ES-I3 (cell line): ENCODE measurements at regions not wholly inside any gene's neighbourhood (a gene's known extent, or its start where the extent isn't known, plus 50 kb on each side); places are given as distances from the start of the nearest gene placed in this dataset.

ENCODE experiments used
- H3K36me3 ChIP-seq: 2 replicates; pipeline ENCODE4 v1.6.1; 2013; ENCODE audit warnings: mild to moderate bottlenecking, low read length, control low read depth, moderate library complexity; ENCODE audit not compliant: insufficient read depth
- H3K4me1 ChIP-seq: 2 replicates; pipeline ENCODE4 v1.6.1; 2013; ENCODE audit warnings: mild to moderate bottlenecking, control low read depth, low read length; ENCODE audit not compliant: insufficient read depth
- H3K9ac ChIP-seq: 2 replicates; pipeline ENCODE4 v1.6.1; 2013; ENCODE audit warnings: low read depth, mild to moderate bottlenecking, low read length, moderate library complexity
- H3K9me3 ChIP-seq: 2 replicates; pipeline ENCODE4 v1.6.1; 2013; ENCODE audit warnings: mild to moderate bottlenecking, low read length, moderate library complexity; ENCODE audit not compliant: control insufficient read depth, insufficient read depth

GRCh38 chr13:34064456-34065205, 246.7 kb downstream of the RFC3 start:
- no peak overlapping the region for H3K9ac ChIP-seq
- H3K36me3 ChIP-seq, result no peaks in the 10 kb centered on the region
- no peaks in the 10 kb centered on the region for H3K9me3 ChIP-seq
- H3K4me1 ChIP-seq, result no peaks in the 10 kb centered on the region

DNA sequence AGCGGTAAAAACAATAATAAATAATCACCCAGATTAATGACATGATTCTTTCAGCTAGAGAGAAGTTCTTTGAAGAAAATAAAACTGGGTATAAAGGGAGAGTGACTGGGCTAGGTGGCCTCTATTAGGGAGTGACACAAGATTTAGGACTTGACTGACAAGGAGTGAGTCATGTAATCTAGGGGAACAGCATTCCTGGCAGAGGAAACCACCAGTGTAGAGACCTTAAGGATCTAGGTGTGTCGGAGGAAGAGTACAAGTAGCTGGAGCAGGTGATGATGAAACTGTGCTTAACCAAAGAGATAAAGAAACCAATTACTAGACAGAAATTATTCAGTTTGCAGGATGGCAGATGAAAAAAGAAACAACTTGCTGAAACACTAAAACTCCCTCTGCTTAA, 248.0 kb downstream of the RFC3 start:
- Histone ChIP-seq H3K9me3 (no peaks in the 10 kb centered on the region), H3K36me3 (no peaks in the 10 kb centered on the region), H3K9ac (no peak overlapping the region), H3K4me1 (no peaks in the 10 kb centered on the region)

DNA sequence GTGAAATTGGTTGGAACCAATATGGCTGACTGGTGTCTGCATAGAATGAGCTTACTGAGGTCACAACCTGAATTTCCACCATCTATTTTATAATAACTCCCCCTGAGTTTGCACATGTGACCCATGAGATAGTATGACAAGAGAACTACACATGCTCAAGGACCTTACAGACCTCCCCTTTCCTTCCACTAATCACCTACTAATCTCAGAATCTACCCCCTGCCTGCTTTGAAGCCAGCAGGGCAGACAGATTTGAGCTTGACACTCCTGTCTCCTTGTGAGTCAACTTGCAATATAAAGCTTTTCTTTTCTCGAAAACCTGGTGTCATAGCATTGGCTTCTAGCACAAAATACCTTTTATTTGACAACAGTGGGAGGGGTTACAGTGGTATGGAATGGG, 248.4 kb downstream of the RFC3 start:
- H3K9me3 ChIP-seq, result no peaks in the 10 kb centered on the region
- H3K9ac ChIP-seq, result no peak overlapping the region
- no peaks in the 10 kb centered on the region for H3K36me3 ChIP-seq
- no peaks in the 10 kb centered on the region for H3K4me1 ChIP-seq

DNA sequence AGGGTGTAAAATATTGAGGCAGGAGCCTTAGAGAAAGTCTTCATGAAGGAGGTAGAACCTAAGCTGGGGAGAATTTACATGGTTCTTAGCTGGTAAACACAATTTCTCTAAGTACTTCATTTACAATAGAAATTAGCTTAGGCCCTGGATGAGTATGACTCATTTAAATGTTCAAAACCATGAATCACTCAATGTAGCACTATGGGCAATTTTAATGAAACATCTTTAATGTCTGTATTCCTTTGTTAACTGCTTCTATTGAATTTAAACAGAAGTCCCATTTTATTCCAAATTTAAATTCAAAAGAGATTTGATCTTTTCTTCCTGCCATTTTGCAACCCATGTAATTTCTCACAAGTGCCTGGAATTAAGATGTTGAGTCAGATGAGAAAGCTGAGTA, 252.1 kb downstream of the RFC3 start:
- Histone ChIP-seq H3K4me1 (no peaks in the 10 kb centered on the region), H3K9me3 (no peaks in the 10 kb centered on the region), H3K36me3 (no peaks in the 10 kb centered on the region), H3K9ac (no peak overlapping the region)

DNA sequence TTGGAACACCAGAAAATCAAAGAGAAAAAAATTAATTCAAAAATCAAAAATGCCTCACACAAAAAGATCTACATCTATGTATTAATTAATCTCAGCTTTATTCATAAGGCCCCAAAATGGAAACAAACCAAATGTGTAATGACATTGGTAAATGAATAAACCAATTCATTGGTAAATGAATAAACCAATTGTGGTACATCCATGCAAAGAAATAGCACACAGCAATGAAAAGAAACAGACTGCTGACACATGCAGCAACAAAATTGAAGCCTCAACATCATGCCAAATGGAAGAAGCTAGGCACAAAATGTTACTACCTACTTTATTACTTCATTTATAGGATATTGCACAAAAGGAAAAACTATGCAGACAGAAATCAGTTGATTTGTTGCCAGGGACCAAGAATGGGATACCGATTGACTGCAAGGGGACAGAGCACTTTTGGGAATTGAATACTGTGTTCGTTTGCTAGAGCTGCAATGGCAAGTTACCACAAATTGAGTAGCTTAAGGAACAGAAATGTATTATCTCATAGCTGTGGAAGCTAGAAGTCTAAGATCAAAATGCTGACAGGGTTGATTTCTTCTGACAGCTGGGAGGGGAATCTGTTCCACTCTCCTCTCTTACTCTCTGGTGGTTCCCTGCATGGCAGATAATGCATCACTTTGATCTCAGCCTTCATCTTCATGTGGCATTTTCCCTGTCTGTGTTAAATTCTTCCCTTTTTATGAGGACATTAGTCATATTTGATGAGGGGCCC, 252.8 kb downstream of the RFC3 start:
- Histone ChIP-seq H3K36me3 (no peaks in the 10 kb centered on the region), H3K9ac (no peak overlapping the region), H3K4me1 (no peaks in the 10 kb centered on the region), H3K9me3 (no peaks in the 10 kb centered on the region)

DNA sequence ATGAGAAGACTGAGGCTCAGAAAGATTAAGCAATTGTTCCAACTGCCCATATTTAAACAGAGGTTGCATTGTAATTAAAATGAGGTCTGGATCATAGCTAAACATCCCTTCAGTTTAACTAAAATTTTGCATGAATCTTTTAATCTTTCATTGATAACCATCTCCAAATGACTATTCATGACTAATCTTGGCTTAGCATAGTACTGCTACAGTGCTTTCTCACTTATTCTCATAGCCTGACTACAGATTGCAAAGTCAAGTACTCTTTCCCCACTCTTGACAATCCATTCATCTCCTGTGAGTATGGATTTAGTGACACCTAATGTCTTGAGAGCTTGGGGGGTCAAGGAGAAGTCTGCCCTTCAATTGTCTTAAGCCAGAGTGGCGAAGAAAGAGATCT, 258.4 kb downstream of the RFC3 start:
- Histone ChIP-seq H3K9ac (no peak overlapping the region), H3K9me3 (no peaks in the 10 kb centered on the region), H3K36me3 (no peaks in the 10 kb centered on the region), H3K4me1 (no peaks in the 10 kb centered on the region)

DNA sequence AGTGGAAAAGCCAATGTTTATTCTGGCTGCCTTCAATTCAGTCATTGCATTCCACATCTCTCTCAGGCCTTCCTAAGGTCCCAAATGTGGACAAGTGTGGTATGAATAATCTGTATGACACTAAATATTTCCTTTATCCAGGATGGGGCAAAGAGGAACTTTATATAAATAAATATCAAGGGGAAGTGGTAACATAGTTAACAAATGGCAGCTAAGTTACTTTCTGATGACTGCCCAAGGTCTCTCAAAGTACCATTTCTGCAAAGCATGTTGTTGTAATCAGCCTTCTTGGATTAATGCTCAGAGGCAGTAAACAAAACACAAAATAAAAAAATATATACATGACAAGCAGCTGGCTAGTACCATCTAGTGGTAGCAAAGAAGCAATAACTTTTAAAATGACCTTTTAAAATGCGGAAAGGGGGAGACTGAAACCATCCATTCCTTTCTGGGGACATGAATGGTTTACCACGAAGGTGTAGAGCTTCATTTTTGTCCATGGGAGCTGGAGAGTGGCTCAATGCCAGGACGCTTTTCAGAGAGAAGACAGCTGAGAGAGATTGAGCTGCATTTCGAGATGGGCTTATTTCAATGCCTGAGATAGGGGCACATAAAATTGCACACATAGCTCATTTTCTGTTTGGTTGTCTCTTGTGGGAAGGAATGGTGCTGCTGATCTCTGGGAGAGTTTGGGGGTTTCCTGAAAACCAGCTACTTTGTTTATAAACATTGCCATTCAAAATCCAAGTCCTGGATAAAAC, 259.2 kb downstream of the RFC3 start:
- no peaks in the 10 kb centered on the region for H3K36me3 ChIP-seq
- no peak overlapping the region for H3K9ac ChIP-seq
- no peaks in the 10 kb centered on the region for H3K4me1 ChIP-seq
- H3K9me3 ChIP-seq, result no peaks in the 10 kb centered on the region

DNA sequence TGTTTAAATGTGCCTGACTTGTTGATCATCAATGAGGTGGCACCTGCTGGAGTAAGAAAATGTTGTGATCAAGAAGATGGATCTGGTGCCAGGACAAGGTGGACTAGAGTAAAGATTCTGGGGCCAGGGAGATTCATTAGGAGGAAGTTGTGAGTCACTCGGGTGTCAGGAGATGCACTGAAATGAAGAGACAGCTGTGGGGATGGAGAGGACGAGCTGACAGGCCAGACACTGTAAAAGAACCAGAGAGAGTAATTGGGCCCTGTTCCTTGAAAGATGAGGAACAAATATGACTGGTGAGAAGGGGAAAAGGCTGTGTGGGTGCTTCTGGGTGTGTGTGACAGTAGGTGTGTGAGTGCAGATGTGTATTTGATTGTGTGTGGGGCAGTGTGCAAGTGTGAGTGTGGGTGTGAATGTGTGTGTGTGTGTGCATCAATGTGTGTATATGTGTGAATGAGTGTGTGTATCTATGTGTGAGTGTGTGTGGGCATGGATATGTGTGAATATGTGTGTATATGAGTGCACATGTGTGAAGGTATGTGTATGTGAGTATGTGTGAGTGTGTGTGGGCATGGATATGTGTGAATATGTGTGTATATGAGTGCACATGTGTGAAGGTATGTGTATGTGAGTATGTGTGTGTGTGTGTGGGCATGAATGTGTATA, 260.5 kb downstream of the RFC3 start:
- H3K36me3 ChIP-seq, result no peaks in the 10 kb centered on the region
- H3K9me3 ChIP-seq, result no peaks in the 10 kb centered on the region
- H3K4me1 ChIP-seq, result no peaks in the 10 kb centered on the region
- no peak overlapping the region for H3K9ac ChIP-seq

DNA sequence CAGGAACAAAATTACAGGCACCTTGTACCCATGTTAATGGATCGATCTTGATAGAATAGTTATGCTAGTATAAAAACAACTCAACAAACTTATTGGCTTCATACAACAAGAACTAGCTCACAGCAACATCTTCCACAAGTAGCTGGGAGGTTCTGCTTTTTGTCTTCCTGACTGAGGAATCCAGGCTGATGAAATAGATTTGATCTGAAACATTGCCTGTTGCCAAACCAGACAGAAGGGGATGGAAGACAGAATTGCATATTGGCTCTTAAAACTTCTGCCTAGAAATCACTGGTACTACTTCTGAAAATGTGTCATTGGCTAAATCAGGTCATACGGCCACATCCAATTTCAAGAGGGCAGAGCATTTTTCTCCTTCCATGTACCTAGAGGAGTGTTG, 267.3 kb downstream of the RFC3 start:
- H3K9ac ChIP-seq, result no peak overlapping the region
- H3K9me3 ChIP-seq, result peaks cover 10% of the 10 kb centered on the region
- H3K4me1 ChIP-seq, result no peaks in the 10 kb centered on the region
- no peaks in the 10 kb centered on the region for H3K36me3 ChIP-seq

GRCh38 chr13:34086281-34086680, 268.3 kb downstream of the RFC3 start:
- H3K36me3 ChIP-seq, result no peaks in the 10 kb centered on the region
- H3K9me3 ChIP-seq, result peaks cover 10% of the 10 kb centered on the region
- no peak overlapping the region for H3K9ac ChIP-seq
- H3K4me1 ChIP-seq, result no peaks in the 10 kb centered on the region

DNA sequence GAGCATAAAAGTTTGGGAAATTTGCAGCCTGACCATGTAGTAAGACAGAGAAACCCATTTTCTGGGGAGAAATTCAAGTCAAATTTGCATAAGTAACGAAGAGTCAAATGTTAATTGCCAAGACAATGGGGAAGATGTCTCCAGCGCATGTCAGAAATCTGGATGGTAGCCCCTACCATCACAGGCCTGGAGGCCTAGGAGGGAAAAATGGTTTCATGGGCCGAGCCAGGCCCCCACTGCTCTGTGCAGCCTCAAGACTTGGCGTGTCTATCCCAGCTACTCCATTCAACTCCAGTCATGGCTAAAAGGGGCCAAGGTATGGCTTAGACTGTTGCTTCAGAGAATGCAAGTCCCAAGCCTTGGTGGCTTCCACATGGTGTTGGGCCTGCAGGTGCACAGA, 269.8 kb downstream of the RFC3 start:
- Histone ChIP-seq H3K9me3 (peaks cover 10% of the 10 kb centered on the region), H3K9ac (no peak overlapping the region), H3K36me3 (no peaks in the 10 kb centered on the region), H3K4me1 (no peaks in the 10 kb centered on the region)

DNA sequence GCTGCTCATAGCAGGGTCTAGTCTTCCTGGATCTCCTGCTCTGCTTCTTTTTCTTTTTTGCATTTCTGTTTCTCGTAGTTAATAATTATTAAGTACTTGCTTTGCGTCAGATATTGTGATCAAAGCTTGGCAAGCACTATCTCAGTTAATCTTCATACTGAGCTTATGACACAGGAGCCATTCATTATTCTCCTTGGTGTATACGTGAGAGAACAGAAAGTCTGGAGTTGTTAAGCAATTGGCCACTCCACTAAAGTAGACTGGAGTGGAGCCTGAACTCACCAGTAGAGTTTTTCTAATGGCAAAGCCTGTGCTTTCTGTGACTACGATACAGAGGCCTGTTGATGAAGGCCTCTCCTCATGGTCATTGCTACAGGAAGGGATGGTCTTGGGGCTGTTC, 285.9 kb downstream of the RFC3 start:
- no peak overlapping the region for H3K9ac ChIP-seq
- no peaks in the 10 kb centered on the region; the same call in 1 of the 2 replicates for H3K9me3 ChIP-seq
- H3K4me1 ChIP-seq, result no peaks in the 10 kb centered on the region
- no peaks in the 10 kb centered on the region for H3K36me3 ChIP-seq

- Histone ChIP-seq H3K36me3 (no peaks in the 10 kb centered on the region), H3K9ac (no peak overlapping the region), H3K9me3 (no peaks in the 10 kb centered on the region; the same call in none of the 2 replicates), H3K4me1 (no peaks in the 10 kb centered on the region)
Measured at GRCh38 chr13:34104853-34105252, 286.9 kb downstream of the RFC3 start.

GRCh38 chr13:34107806-34108205, 289.9 kb downstream of the RFC3 start:
- H3K9ac ChIP-seq, result no peak overlapping the region
- H3K9me3 ChIP-seq, result no peaks in the 10 kb centered on the region; the same call in none of the 2 replicates
- no peaks in the 10 kb centered on the region for H3K36me3 ChIP-seq
- no peaks in the 10 kb centered on the region for H3K4me1 ChIP-seq
